ENCODE measurements at regions not wholly inside any gene's neighbourhood (a gene's known extent, or its start where the extent isn't known, plus 50 kb on each side); places are given as distances from the start of the nearest gene placed in this dataset.
"Not testable (repeated sequence)": the region's sequence is repeated elsewhere in the genome, so short reads cannot be mapped to it uniquely, and the experiment has no call there.

GRCh38 chr2:184452907-184453306 is 145.4 kb upstream of the ZNF804A start:
- ChIA-PET POLR2A (no interaction called here), CTCF (interaction anchor here (0.8 kb wide), 1 partner anchor 12 kb away, joined by 5 read pairs; no protein-coding TSS in a partner anchor)
- H3K9me3 ChIP-seq = no peaks in the 10 kb centered on the region
- no peak overlapping the region for H3K4me3 ChIP-seq (ENCODE audit: low read depth in 2 of 2, low read length in 1 of 2)
- no peaks in the 10 kb centered on the region; a peak in 1 of 4 replicates for H3K4me1 ChIP-seq (ENCODE audit: control insufficient read depth in 1 of 2, insufficient read depth in 2 of 2, low read depth in 1 of 2, low read length in 1 of 2)
- no peaks in the 10 kb centered on the region for H3K79me2 ChIP-seq (ENCODE audit: insufficient read depth)
- H2AFZ ChIP-seq (ENCODE audit: low read depth) = no peak overlapping the region
- no peak for TF ChIP-seq ELF1 (IDR thresholded peaks at IDR 0.05)
- H3F3A ChIP-seq (replicated peaks; ENCODE audit: insufficient read depth) = no peaks in the 10 kb centered on the region
- DNase-seq = no peak
- H3K9ac ChIP-seq = no peak overlapping the region
- no peak overlapping the region for H3K4me2 ChIP-seq
- no peak overlapping the region for H3K27ac ChIP-seq (ENCODE audit: low read depth in 2 of 2, low read length in 1 of 2)
- H3K27me3 ChIP-seq (ENCODE audit: insufficient read depth) = no peaks in the 10 kb centered on the region
- no peaks in the 10 kb centered on the region for H4K20me1 ChIP-seq (ENCODE audit: insufficient read depth)
- H3K9me2 ChIP-seq = no peaks in the 10 kb centered on the region
- H3K36me3 ChIP-seq (replicated peaks in 1 of 2; ENCODE audit: control insufficient read depth in 1 of 2, insufficient read depth in 2 of 2, low read length in 1 of 2) = no peaks in the 10 kb centered on the region

- TF ChIP-seq FOXJ3 (CRISPR knock-in tag; IDR thresholded peaks at IDR 0.05) (no peak), USF2 (IDR thresholded peaks at IDR 0.05; ENCODE audit: borderline replicate concordance, low read depth, low read length) (no peak), NRF1 (IDR thresholded peaks at IDR 0.05; ENCODE audit: low read depth, low read length) (no peak), JUND (IDR thresholded peaks at IDR 0.05) (no peak), TCF12 (IDR thresholded peaks at IDR 0.05) (no peak), YY1 (IDR thresholded peaks at IDR 0.05; ENCODE audit: low read depth) (no peak), MXI1 (IDR thresholded peaks at IDR 0.05; ENCODE audit: low read depth, low read length) (no peak), ELF1 (IDR thresholded peaks at IDR 0.05) (no peak), SIN3A (IDR thresholded peaks at IDR 0.05; ENCODE audit: borderline replicate concordance, low read depth, low read length) (no peak), RAD21 (IDR thresholded peaks at IDR 0.05; ENCODE audit: low read length) (no peak)
- no peaks in the 10 kb centered on the region for H3F3A ChIP-seq (replicated peaks; ENCODE audit: insufficient read depth)
- H3K36me3 ChIP-seq (replicated peaks in 1 of 2; ENCODE audit: control insufficient read depth in 1 of 2, insufficient read depth in 2 of 2, low read length in 1 of 2) = no peaks in the 10 kb centered on the region
- no peak overlapping the region for H3K4me2 ChIP-seq
- POLR2A ChIA-PET = no interaction called here
- no peak overlapping the region for H3K9ac ChIP-seq
- no peak overlapping the region for H3K4me3 ChIP-seq (ENCODE audit: low read depth in 2 of 2, low read length in 1 of 2)
- no peak for DNase-seq
- no peak overlapping the region for H2AFZ ChIP-seq (ENCODE audit: low read depth)
- no peaks in the 10 kb centered on the region for H3K9me2 ChIP-seq
- no peaks in the 10 kb centered on the region for H4K20me1 ChIP-seq (ENCODE audit: insufficient read depth)
- 85% methylated on average over 1 of the region's 1 CpG for WGBS (ENCODE audit: low lambda C conversion rate)
- no peak overlapping the region for H3K27ac ChIP-seq (ENCODE audit: low read depth in 2 of 2, low read length in 1 of 2)
- CTCF ChIA-PET = interaction anchor here (2.1 kb wide), 1 partner anchor 10 kb away, joined by 4 read pairs; no protein-coding TSS in a partner anchor
- H3K9me3 ChIP-seq = no peaks in the 10 kb centered on the region
- H3K27me3 ChIP-seq (ENCODE audit: insufficient read depth) = no peaks in the 10 kb centered on the region
- no peaks in the 10 kb centered on the region for H3K79me2 ChIP-seq (ENCODE audit: insufficient read depth)
- no peaks in the 10 kb centered on the region; a peak in 1 of 4 replicates for H3K4me1 ChIP-seq (ENCODE audit: control insufficient read depth in 1 of 2, insufficient read depth in 2 of 2, low read depth in 1 of 2, low read length in 1 of 2)
These were observed 142.7 kb upstream of the ZNF804A start for GRCh38 chr2:184455624-184456023.

- H3F3A ChIP-seq (replicated peaks; ENCODE audit: insufficient read depth); H4K20me1 ChIP-seq (ENCODE audit: insufficient read depth); H3K4me2 ChIP-seq; H3K4me1 ChIP-seq (ENCODE audit: control insufficient read depth in 1 of 2, insufficient read depth in 2 of 2, low read depth in 1 of 2, low read length in 1 of 2); H3K9me2 ChIP-seq; H3K27ac ChIP-seq (ENCODE audit: low read depth in 2 of 2, low read length in 1 of 2); H3K79me2 ChIP-seq (ENCODE audit: insufficient read depth); H2AFZ ChIP-seq (ENCODE audit: low read depth); CTCF ChIA-PET; DNase-seq; H3K9ac ChIP-seq; H3K27me3 ChIP-seq (ENCODE audit: insufficient read depth); POLR2A ChIA-PET; H3K4me3 ChIP-seq (ENCODE audit: low read depth in 2 of 2, low read length in 1 of 2); H3K36me3 ChIP-seq (replicated peaks in 1 of 2; ENCODE audit: control insufficient read depth in 1 of 2, insufficient read depth in 2 of 2, low read length in 1 of 2); H3K9me3 ChIP-seq: not testable (repeated sequence)
- WGBS (ENCODE audit: low lambda C conversion rate) = 83% methylated on average over 10 of the region's 10 CpGs
These were observed 141.6 kb upstream of the ZNF804A start for GRCh38 chr2:184456693-184457092.

Measured in SK-N-SH (cell line).